Breast epithelium (tissue), 4 donors: ENCODE measurements at regions not wholly inside any gene's neighbourhood (a gene's known extent, or its start where the extent isn't known, plus 50 kb on each side); places are given as distances from the start of the nearest gene placed in this dataset.
"Not testable (repeated sequence)": the region's sequence is repeated elsewhere in the genome, so short reads cannot be mapped to it uniquely, and the experiment has no call there.

Experiments
- DNase-seq, 2 donors: peaks; one replicate each; pipeline ENCODE4 v3.0.0-alpha.2; 2019; ENCODE audit warnings: low spot score in 2 of 2
- H3K27ac ChIP-seq, 2 donors: fragments of 200-600 bp; sonication (generic) in 1 of 2; one replicate each; pipeline ENCODE4 v1.5.1; 2016 to 2019; ENCODE audit warnings: mild to moderate bottlenecking in 1 of 2
- H3K27me3 ChIP-seq, 2 donors: fragments of 200-600 bp; sonication (generic) in 1 of 2; one replicate each; pipeline versions ENCODE4 v1.5.1 to v1.6.0; 2017 to 2019; ENCODE audit warnings: control low read depth in 1 of 2, mild to moderate bottlenecking in 1 of 2
- H3K36me3 ChIP-seq: fragments of 200-600 bp; one replicate; pipeline ENCODE4 v1.5.1; 2019
- H3K4me1 ChIP-seq, 2 donors: fragments of 200-600 bp; sonication (generic); one replicate each; pipeline ENCODE4 v1.5.1; 2016 to 2019; ENCODE audit warnings: control low read depth in 1 of 2
- H3K4me3 ChIP-seq, 3 donors: fragments of 200-600 bp; sonication (generic); 1 replicate in 2 of 3; 2 replicates in 1 of 3; pipeline ENCODE4 v1.5.1; 2016 to 2019; ENCODE audit warnings: mild to moderate bottlenecking in 3 of 3, moderate library complexity in 2 of 3
- H3K9me3 ChIP-seq, 2 donors: fragments of 200-600 bp; sonication (generic) in 1 of 2; one replicate each; pipeline ENCODE4 v1.5.1; 2016 to 2019; ENCODE audit warnings: control low read depth in 1 of 2
- POLR2A ChIP-seq: fragments of 450-650 bp; IDR thresholded peaks from one replicate; pipeline ENCODE4 v1.6.1; 2016; ENCODE audit warnings: antibody characterized with exemption, mild to moderate bottlenecking, moderate library complexity
- POLR2AphosphoS5 ChIP-seq, 3 donors: sonication (generic); formaldehyde crosslinking; IDR thresholded peaks; one replicate each; pipeline ENCODE4 v1.6.1; 2017; ENCODE audit warnings: antibody characterized with exemption in 3 of 3
- intact Hi-C: fragments of 100-400 bp; cut with DNase I; formaldehyde crosslinking; loops from one replicate; pipeline ENCODE4 v1.15.1; 2023; ENCODE audit warnings: low total_unique reads
- TF ChIP-seq, protein P1 (sequence below), 3 donors: fragments of 450-650 bp; IDR thresholded peaks; one replicate each; pipeline ENCODE4 v1.5.1; 2016 to 2017; ENCODE audit warnings: antibody characterized with exemption in 3 of 3, mild to moderate bottlenecking in 3 of 3, moderate library complexity in 3 of 3

DNA sequence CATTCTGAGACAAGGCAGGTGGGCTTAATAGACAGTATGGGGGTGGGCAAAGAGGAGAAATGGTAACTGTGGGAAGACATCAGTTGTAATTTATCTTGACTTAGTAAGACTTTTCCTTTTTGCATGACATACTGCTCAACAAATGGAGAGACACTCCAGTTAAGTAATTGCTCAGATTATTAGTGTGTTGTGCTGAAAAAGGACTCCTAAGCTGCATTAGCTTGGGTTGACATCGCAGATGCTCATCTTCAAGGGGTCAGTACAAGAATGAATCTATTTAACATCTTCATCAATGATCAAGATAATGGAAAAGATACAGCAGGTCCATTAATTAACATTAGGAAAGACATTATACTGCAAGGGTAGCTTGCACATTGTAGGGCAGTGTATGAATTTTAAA, 181.1 kb upstream of the ELAVL2 start:
- intact Hi-C loops = no loop called here
- Histone ChIP-seq H3K9me3 (no peaks in the 10 kb centered on the region), H3K36me3 (no peaks in the 10 kb centered on the region), H3K27ac (no peak overlapping the region), H3K4me3 (no peak overlapping the region), H3K27me3 (no peaks in the 10 kb centered on the region), H3K4me1 (no peaks in the 10 kb centered on the region)
- DNase-seq = no peak
- no peak for TF ChIP-seq POLR2AphosphoS5 (IDR thresholded peaks at IDR 0.05)
- TF ChIP-seq, protein P1, sequence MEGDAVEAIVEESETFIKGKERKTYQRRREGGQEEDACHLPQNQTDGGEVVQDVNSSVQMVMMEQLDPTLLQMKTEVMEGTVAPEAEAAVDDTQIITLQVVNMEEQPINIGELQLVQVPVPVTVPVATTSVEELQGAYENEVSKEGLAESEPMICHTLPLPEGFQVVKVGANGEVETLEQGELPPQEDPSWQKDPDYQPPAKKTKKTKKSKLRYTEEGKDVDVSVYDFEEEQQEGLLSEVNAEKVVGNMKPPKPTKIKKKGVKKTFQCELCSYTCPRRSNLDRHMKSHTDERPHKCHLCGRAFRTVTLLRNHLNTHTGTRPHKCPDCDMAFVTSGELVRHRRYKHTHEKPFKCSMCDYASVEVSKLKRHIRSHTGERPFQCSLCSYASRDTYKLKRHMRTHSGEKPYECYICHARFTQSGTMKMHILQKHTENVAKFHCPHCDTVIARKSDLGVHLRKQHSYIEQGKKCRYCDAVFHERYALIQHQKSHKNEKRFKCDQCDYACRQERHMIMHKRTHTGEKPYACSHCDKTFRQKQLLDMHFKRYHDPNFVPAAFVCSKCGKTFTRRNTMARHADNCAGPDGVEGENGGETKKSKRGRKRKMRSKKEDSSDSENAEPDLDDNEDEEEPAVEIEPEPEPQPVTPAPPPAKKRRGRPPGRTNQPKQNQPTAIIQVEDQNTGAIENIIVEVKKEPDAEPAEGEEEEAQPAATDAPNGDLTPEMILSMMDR (IDR thresholded peaks at IDR 0.05) = no peak
- TF ChIP-seq POLR2A = no peak

DNA sequence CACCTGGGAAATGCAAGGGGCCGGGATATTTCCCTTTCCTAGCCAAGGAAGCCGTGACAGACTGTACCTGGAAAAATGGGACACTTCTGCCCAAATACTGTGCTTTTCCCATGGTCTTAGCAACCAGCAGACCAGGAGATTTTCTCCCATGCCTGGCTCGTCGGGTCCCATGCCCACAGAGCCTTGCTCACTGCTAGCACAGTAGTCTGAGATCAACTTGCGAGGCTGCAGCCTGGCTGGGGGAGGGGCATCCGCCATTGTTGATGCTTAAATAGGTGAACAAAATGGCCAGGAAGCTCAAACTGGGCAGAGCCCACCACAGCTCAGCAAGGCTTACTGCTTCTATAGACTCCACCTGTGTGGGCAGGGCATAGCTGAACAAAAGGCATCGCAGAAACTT, 165.8 kb upstream of the ELAVL2 start:
- H3K4me3 ChIP-seq, H3K9me3 ChIP-seq, H3K27ac ChIP-seq, H3K4me1 ChIP-seq, intact Hi-C loops, H3K27me3 ChIP-seq, H3K36me3 ChIP-seq, DNase-seq: not testable (repeated sequence)

DNA sequence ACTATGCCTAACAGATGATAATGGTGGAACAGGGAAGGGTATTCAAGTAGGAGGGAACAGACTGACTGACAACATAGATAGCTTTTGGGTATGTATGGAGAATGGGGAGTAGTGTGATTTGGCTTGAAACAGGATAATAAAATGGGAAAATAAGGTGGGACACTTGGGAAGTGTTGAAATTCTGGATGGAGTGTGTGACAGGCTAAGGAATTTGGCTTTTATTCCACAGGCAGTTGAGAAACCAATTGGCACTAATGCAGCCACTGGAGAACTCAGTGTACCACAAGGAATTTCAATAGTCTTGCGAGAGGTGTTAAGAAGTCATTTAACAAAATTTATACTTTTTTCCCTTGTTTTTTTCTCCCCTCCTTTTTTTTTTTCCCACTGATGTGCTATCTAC, 153.5 kb upstream of the ELAVL2 start:
- no peaks in the 10 kb centered on the region for H3K27me3 ChIP-seq
- H3K9me3 ChIP-seq = no peaks in the 10 kb centered on the region
- TF ChIP-seq POLR2A = no peak
- TF ChIP-seq POLR2AphosphoS5 (IDR thresholded peaks at IDR 0.05) = no peak
- TF ChIP-seq, protein P1 (IDR thresholded peaks at IDR 0.05) = no peak
- no peak for DNase-seq
- H3K27ac ChIP-seq = no peak overlapping the region
- no peak overlapping the region for H3K4me3 ChIP-seq
- no peaks in the 10 kb centered on the region for H3K36me3 ChIP-seq
- intact Hi-C loops = no loop called here
- no peaks in the 10 kb centered on the region for H3K4me1 ChIP-seq

DNA sequence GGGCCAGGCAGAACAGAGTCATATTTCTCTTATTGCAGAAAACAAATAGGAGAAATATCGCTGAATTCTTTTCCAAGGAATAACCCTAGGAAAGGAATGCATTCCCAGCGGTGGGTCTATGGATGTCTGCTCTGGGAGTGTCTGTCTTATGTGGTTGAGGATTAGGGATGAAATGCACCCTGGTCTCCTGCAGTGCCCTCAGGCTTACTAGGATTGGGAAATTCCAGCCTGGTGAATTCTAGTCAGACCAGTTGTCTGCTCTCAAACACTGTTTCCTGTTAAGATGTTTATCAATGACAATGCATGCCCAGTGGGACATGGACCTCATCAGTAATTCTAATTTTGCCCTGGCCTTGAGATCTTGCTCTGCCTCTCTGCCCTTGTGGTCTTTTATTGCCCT, 136.1 kb upstream of the ELAVL2 start:
- Histone ChIP-seq H3K4me3 (no peak overlapping the region), H3K4me1 (no peaks in the 10 kb centered on the region), H3K27ac (no peak overlapping the region), H3K36me3 (no peaks in the 10 kb centered on the region), H3K27me3 (no peaks in the 10 kb centered on the region), H3K9me3 (peaks cover 8 to 14% of the 10 kb centered on the region in 2 donors)
- no peak for DNase-seq
- TF ChIP-seq, protein P1 (IDR thresholded peaks at IDR 0.05) = no peak
- TF ChIP-seq POLR2A = no peak
- no peak for TF ChIP-seq POLR2AphosphoS5 (IDR thresholded peaks at IDR 0.05)
- intact Hi-C loops = no loop called here

DNA sequence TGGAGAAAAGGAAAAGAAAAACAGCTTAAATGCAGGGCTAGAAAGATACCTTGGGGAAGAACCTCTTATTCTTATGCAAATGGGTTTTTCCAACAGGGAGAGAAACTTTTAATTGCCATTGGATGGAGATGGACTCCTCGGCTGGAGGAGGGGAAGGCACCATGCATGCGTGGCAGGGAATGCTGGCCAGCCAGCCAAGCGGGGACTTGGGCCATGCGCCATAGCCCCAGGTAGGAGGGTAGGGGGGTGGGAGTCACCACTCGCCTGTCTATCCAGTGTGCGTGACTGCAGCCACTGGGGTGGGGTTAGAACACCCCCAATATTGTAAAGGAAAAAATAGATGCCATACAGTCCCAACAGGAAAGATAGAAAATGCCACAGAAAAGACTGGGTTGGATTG, 119.9 kb upstream of the ELAVL2 start:
- no peak overlapping the region for H3K27ac ChIP-seq
- H3K36me3 ChIP-seq = no peaks in the 10 kb centered on the region
- TF ChIP-seq POLR2A (no peak), POLR2AphosphoS5 (IDR thresholded peaks at IDR 0.05) (no peak)
- TF ChIP-seq, protein P1 (IDR thresholded peaks at IDR 0.05) = no peak
- no peak for DNase-seq
- intact Hi-C loops = no loop called here
- H3K27me3 ChIP-seq = no peaks in the 10 kb centered on the region
- peaks cover 21 to 58% of the 10 kb centered on the region in 2 donors for H3K9me3 ChIP-seq
- no peak overlapping the region for H3K4me3 ChIP-seq
- H3K4me1 ChIP-seq = no peaks in the 10 kb centered on the region

DNA sequence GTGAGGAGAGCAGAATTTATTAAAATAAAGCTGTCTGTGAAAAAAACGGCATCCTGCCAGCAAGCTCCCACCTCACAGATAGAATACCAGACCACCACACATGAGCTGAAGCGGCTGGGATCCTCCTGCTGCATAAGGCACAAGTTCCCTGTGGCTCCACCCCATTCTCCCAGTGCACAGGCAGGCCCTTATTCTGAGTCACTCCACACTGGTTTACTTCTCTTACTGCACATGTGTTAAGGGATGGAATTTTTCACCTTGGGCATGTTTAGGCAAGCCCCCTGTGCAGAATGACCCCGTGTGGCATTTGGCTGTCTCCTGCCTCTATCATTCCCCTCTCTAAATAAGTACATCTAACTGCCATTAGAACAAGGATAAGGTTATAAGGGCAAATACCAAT, 115.0 kb upstream of the ELAVL2 start:
- H3K4me3 ChIP-seq = no peak overlapping the region
- TF ChIP-seq, protein P1 (IDR thresholded peaks at IDR 0.05) = no peak
- TF ChIP-seq POLR2AphosphoS5 (IDR thresholded peaks at IDR 0.05) (no peak), POLR2A (no peak)
- no peak for DNase-seq
- H3K9me3 ChIP-seq = peaks cover 21 to 63% of the 10 kb centered on the region in 2 donors
- H3K36me3 ChIP-seq = no peaks in the 10 kb centered on the region
- no peaks in the 10 kb centered on the region for H3K4me1 ChIP-seq
- intact Hi-C loops = no loop called here
- H3K27me3 ChIP-seq = no peaks in the 10 kb centered on the region
- no peak overlapping the region for H3K27ac ChIP-seq
